SK-N-MC (cell line): ENCODE measurements at regions not wholly inside any gene's neighbourhood (a gene's known extent, or its start where the extent isn't known, plus 50 kb on each side); places are given as distances from the start of the nearest gene placed in this dataset.
"Not testable (repeated sequence)": the region's sequence is repeated elsewhere in the genome, so short reads cannot be mapped to it uniquely, and the experiment has no call there.

Source experiments
- DNase-seq: peaks from one replicate; pipeline ENCODE4 v3.0.0-alpha.2; 2011; ENCODE audit warnings: low read depth, low spot score
- H3K27ac ChIP-seq: fragments of 200-600 bp; sonication (generic); 2 replicates; pipeline ENCODE4 v1.5.1; 2016; ENCODE audit warnings: mixed run types
- H3K36me3 ChIP-seq: fragments of 200-600 bp; sonication (generic); 2 replicates; pipeline ENCODE4 v1.6.1; 2017; ENCODE audit warnings: antibody characterized with exemption, low read length, mixed read lengths; ENCODE audit not compliant: insufficient read depth
- H3K4me3 ChIP-seq: fragments of 200-600 bp; sonication (generic); 2 replicates; pipeline ENCODE4 v1.5.1; 2016
- H3K9ac ChIP-seq: fragments of 200-600 bp; sonication (generic); 2 replicates; pipeline ENCODE4 v1.8.0; 2017; ENCODE audit warnings: mixed run types, mixed read lengths; ENCODE audit not compliant: insufficient read length
- H3K9me3 ChIP-seq: fragments of 200-600 bp; sonication (generic); 2 replicates; pipeline ENCODE4 v1.6.1; 2017; ENCODE audit warnings: low read depth, mild to moderate bottlenecking, antibody characterized with exemption, low read length, moderate library complexity, mixed read lengths
- EZH2 ChIP-seq: fragments of 200-600 bp; sonication (generic); IDR thresholded peaks from one replicate; pipeline ENCODE4 v1.6.1; 2017; ENCODE audit warnings: antibody characterized with exemption
- FOXP2 ChIP-seq: optimal IDR thresholded peaks from 2 replicates; pipeline ENCODE3; 2011; ENCODE audit warnings: mild to moderate bottlenecking, moderate library complexity; ENCODE audit not compliant: insufficient read depth; ENCODE audit errors: extremely low read length, control extremely low read depth
- POLR2AphosphoS5 ChIP-seq: IDR thresholded peaks from 2 replicates; pipeline ENCODE4 v1.6.1; 2012; ENCODE audit warnings: mild to moderate bottlenecking, low read depth, low read length, borderline replicate concordance

- Histone ChIP-seq H3K4me3 (no peak overlapping the region), H3K36me3 (no peaks in the 10 kb centered on the region), H3K9ac (no peak overlapping the region), H3K9me3 (no peaks in the 10 kb centered on the region), H3K27ac (no peak overlapping the region)
- DNase-seq = no peak
- TF ChIP-seq FOXP2 (no peak), POLR2AphosphoS5 (no peak), EZH2 (no peak)
Measured at GRCh38 chr13:24563087-24563486, 50.5 kb upstream of the PARP4 start.

GRCh38 chr13:24563971-24564370, 51.4 kb upstream of the PARP4 start:
- H3K4me3 ChIP-seq, DNase-seq: not testable (repeated sequence)

GRCh38 chr13:24564881-24565280, 52.3 kb upstream of the PARP4 start:
- no peak overlapping the region for H3K27ac ChIP-seq
- DNase-seq = no peak
- H3K9ac ChIP-seq = no peak overlapping the region
- TF ChIP-seq POLR2AphosphoS5 (no peak), EZH2 (no peak), FOXP2 (no peak)
- no peak overlapping the region for H3K4me3 ChIP-seq
- H3K9me3 ChIP-seq = no peaks in the 10 kb centered on the region
- H3K36me3 ChIP-seq = no peaks in the 10 kb centered on the region

More at GRCh38 chr13:24563971-24564370, 51.4 kb upstream of the PARP4 start:
- not testable (repeated sequence) for H3K9me3 ChIP-seq, H3K9ac ChIP-seq, H3K36me3 ChIP-seq, H3K27ac ChIP-seq

- not testable (repeated sequence) for H3K9me3 ChIP-seq, H3K36me3 ChIP-seq, H3K27ac ChIP-seq, H3K4me3 ChIP-seq, DNase-seq, H3K9ac ChIP-seq
Measured at GRCh38 chr13:24567593-24567992, 55.0 kb upstream of the PARP4 start.

- H3K4me3 ChIP-seq = no peak overlapping the region
- TF ChIP-seq FOXP2 (no peak), POLR2AphosphoS5 (no peak), EZH2 (no peak)
- H3K27ac ChIP-seq = no peak overlapping the region
- no peak overlapping the region for H3K9ac ChIP-seq
- no peaks in the 10 kb centered on the region for H3K36me3 ChIP-seq
- DNase-seq = no peak
- peaks cover 5% of the 10 kb centered on the region; the same call in 1 of the 2 replicates for H3K9me3 ChIP-seq
Measured at GRCh38 chr13:24574847-24575246, 62.3 kb upstream of the PARP4 start.

GRCh38 chr13:24580315-24580714, 67.7 kb upstream of the PARP4 start:
- not testable (repeated sequence) for H3K9me3 ChIP-seq, H3K9ac ChIP-seq, H3K27ac ChIP-seq, DNase-seq, H3K36me3 ChIP-seq, H3K4me3 ChIP-seq

GRCh38 chr13:24581578-24581977, 69.0 kb upstream of the PARP4 start:
- H3K9ac ChIP-seq, H3K9me3 ChIP-seq, H3K27ac ChIP-seq, DNase-seq, H3K36me3 ChIP-seq, H3K4me3 ChIP-seq: not testable (repeated sequence)

GRCh38 chr13:24591697-24592096, 79.1 kb upstream of the PARP4 start:
- not testable (repeated sequence) for H3K4me3 ChIP-seq, H3K36me3 ChIP-seq, H3K9ac ChIP-seq, DNase-seq, H3K27ac ChIP-seq, H3K9me3 ChIP-seq

- H3K9me3 ChIP-seq, DNase-seq, H3K27ac ChIP-seq, H3K4me3 ChIP-seq, H3K36me3 ChIP-seq, H3K9ac ChIP-seq: not testable (repeated sequence)
Measured at GRCh38 chr13:24597906-24598670, 82.1 kb upstream of the ATP12A start.

- not testable (repeated sequence) for H3K9me3 ChIP-seq, H3K4me3 ChIP-seq, DNase-seq, H3K36me3 ChIP-seq, H3K9ac ChIP-seq, H3K27ac ChIP-seq
Measured at GRCh38 chr13:24599019-24599791, 81.0 kb upstream of the ATP12A start.
